GM23338 (cell line): ENCODE measurements at regions not wholly inside any gene's neighbourhood (a gene's known extent, or its start where the extent isn't known, plus 50 kb on each side); places are given as distances from the start of the nearest gene placed in this dataset.

Experiments
- ATAC-seq: fragments of 200-7000 bp; cut with Tn5 transposase; 3 replicates; pipeline ENCODE4 v1.9.1; 2020
- DNase-seq: peaks from one replicate; pipeline ENCODE4 v3.0.0-alpha.2; 2015; ENCODE audit warnings: low spot score
- H2AFZ ChIP-seq: fragments of 200-600 bp; sonication (generic); 2 replicates; pipeline ENCODE4 v1.8.0; 2016; ENCODE audit warnings: antibody characterized with exemption, mild to moderate bottlenecking, moderate library complexity
- H3F3A ChIP-seq: fragments of 200-600 bp; sonication (generic); replicated peaks from 2 replicates; pipeline ENCODE4 v1.8.0; 2017; ENCODE audit warnings: antibody characterized with exemption, mixed run types, low read depth
- H3K27ac ChIP-seq: fragments of 200-600 bp; sonication (generic); 2 replicates; pipeline ENCODE4 v1.6.1; 2016; ENCODE audit warnings: low read depth
- H3K27me3 ChIP-seq: fragments of 200-600 bp; sonication (generic); 2 replicates; pipeline ENCODE4 v1.8.0; 2016; ENCODE audit warnings: mild to moderate bottlenecking, mixed run types, moderate library complexity; ENCODE audit not compliant: insufficient read depth
- H3K36me3 ChIP-seq: fragments of 200-600 bp; sonication (generic); 2 replicates; pipeline ENCODE4 v1.8.0; 2016; ENCODE audit warnings: mild to moderate bottlenecking; ENCODE audit not compliant: insufficient read depth
- H3K4me1 ChIP-seq: fragments of 200-600 bp; sonication (generic); 2 replicates; pipeline ENCODE4 v1.8.0; 2016; ENCODE audit warnings: mild to moderate bottlenecking, moderate library complexity; ENCODE audit not compliant: insufficient read depth
- H3K4me2 ChIP-seq: fragments of 200-600 bp; sonication (generic); 2 replicates; pipeline ENCODE4 v1.7.1; 2017; ENCODE audit warnings: mixed run types
- H3K4me3 ChIP-seq: fragments of 200-600 bp; sonication (generic); 2 replicates; pipeline ENCODE4 v1.6.1; 2016; ENCODE audit warnings: mixed run types
- H3K79me2 ChIP-seq: fragments of 200-600 bp; sonication (generic); replicated peaks from 2 replicates; pipeline ENCODE4 v1.8.0; 2017; ENCODE audit warnings: mild to moderate bottlenecking; ENCODE audit not compliant: insufficient read depth
- H3K9me2 ChIP-seq: fragments of 200-600 bp; sonication (generic); 2 replicates; pipeline ENCODE4 v1.8.0; 2017; ENCODE audit not compliant: insufficient read depth
- H4K20me1 ChIP-seq: fragments of 200-600 bp; sonication (generic); replicated peaks from 2 replicates; pipeline ENCODE4 v1.8.0; 2017; ENCODE audit warnings: mild to moderate bottlenecking; ENCODE audit not compliant: insufficient read depth
- H3K27ac Mint-ChIP-seq: 2 replicates; pipeline ENCODE4 v1.8.0; 2020; ENCODE audit warnings: inconsistent platforms, mild to moderate bottlenecking, moderate library complexity, mixed read lengths
- H3K27me3 Mint-ChIP-seq: 3 replicates; pipeline ENCODE4 v1.8.0; 2022; ENCODE audit warnings: low read depth, mild to moderate bottlenecking, moderate library complexity, mixed read lengths, inconsistent platforms; ENCODE audit not compliant: insufficient read depth, poor library complexity
- H3K36me3 Mint-ChIP-seq: 3 replicates; pipeline ENCODE4 v1.8.0; 2021; ENCODE audit warnings: low read depth, mild to moderate bottlenecking, inconsistent platforms, moderate library complexity, mixed read lengths
- H3K4me1 Mint-ChIP-seq: 3 replicates; pipeline ENCODE4 v1.8.0; 2020; ENCODE audit warnings: mild to moderate bottlenecking, inconsistent platforms, mixed read lengths
- H3K4me3 Mint-ChIP-seq: 3 replicates; pipeline ENCODE4 v1.8.0; 2021; ENCODE audit warnings: moderate library complexity, mild to moderate bottlenecking, inconsistent platforms, mixed read lengths
- H3K9me3 Mint-ChIP-seq: 3 replicates; pipeline ENCODE4 v1.8.0; 2020; ENCODE audit warnings: moderate library complexity, mild to moderate bottlenecking, inconsistent platforms, mixed read lengths
- CREB1 ChIP-seq: fragments of 250-450 bp; sonication (Bioruptor Pico); IDR thresholded peaks from 2 replicates; pipeline ENCODE4 v1.5.0; 2020; ENCODE audit warnings: low read depth, mild to moderate bottlenecking, moderate library complexity
- JUNB ChIP-seq: IDR thresholded peaks from one replicate; pipeline ENCODE4 v1.6.1; 2016; ENCODE audit warnings: antibody characterized with exemption; ENCODE audit not compliant: unreplicated experiment
- NANOG ChIP-seq: IDR thresholded peaks from 2 replicates; pipeline ENCODE4 v1.6.1; 2016; ENCODE audit warnings: antibody characterized with exemption, borderline replicate concordance
- POLR2AphosphoS5 ChIP-seq: IDR thresholded peaks from 2 replicates; pipeline ENCODE4 v1.6.1; 2016; ENCODE audit warnings: antibody characterized with exemption, low read depth
- ZNF114 ChIP-seq: fragments of 250-450 bp; sonication (Bioruptor Pico); IDR thresholded peaks from 2 replicates; pipeline ENCODE4 v1.5.0; 2020; ENCODE audit warnings: mild to moderate bottlenecking, moderate library complexity
- TF ChIP-seq, protein P1 (sequence below): fragments of 250-450 bp; sonication (Bioruptor Pico); IDR thresholded peaks from 2 replicates; pipeline ENCODE4 v1.5.0; 2020; ENCODE audit warnings: mild to moderate bottlenecking, moderate library complexity

DNA sequence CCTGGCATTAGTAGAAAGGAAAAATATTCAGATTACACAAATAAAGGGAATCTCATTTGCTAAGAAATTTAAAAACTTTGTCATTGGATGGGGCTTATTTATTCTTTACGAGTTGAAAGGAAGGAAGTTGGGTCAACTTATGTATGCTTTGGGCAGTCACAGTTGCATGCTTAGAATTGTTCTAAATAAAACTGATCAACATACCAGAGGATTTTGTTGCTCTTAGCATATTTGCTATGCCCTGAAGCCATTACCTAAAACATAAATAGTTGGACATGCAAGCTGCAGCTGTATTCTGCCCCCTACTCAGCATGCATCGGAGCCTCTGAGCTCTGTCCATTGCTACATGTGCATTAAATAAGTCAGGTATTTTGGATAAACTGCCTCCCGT is 172.7 kb upstream of the MEF2C start:
- Mint-ChIP-seq H3K27ac (no peak overlapping the region), H3K27me3 (no peaks in the 10 kb centered on the region), H3K36me3 (peaks cover 6% of the 10 kb centered on the region), H3K4me1 (peaks cover 2% of the 10 kb centered on the region; the same call in 1 of the 3 replicates), H3K9me3 (peaks cover 9% of the 10 kb centered on the region), H3K4me3 (no peak overlapping the region)
- ATAC-seq: no peak
- Histone ChIP-seq H3K79me2 (no peaks in the 10 kb centered on the region), H3K27ac (no peak overlapping the region), H3F3A (no peaks in the 10 kb centered on the region), H3K27me3 (no peaks in the 10 kb centered on the region), H2AFZ (no peak overlapping the region), H3K36me3 (peaks cover under 1% of the 10 kb centered on the region; the same call in 1 of the 2 replicates), H3K9me2 (no peaks in the 10 kb centered on the region), H4K20me1 (no peaks in the 10 kb centered on the region), H3K4me1 (no peaks in the 10 kb centered on the region), H3K4me3 (no peak overlapping the region), H3K4me2 (no peak overlapping the region)
- no peak for DNase-seq
- TF ChIP-seq, protein P1, sequence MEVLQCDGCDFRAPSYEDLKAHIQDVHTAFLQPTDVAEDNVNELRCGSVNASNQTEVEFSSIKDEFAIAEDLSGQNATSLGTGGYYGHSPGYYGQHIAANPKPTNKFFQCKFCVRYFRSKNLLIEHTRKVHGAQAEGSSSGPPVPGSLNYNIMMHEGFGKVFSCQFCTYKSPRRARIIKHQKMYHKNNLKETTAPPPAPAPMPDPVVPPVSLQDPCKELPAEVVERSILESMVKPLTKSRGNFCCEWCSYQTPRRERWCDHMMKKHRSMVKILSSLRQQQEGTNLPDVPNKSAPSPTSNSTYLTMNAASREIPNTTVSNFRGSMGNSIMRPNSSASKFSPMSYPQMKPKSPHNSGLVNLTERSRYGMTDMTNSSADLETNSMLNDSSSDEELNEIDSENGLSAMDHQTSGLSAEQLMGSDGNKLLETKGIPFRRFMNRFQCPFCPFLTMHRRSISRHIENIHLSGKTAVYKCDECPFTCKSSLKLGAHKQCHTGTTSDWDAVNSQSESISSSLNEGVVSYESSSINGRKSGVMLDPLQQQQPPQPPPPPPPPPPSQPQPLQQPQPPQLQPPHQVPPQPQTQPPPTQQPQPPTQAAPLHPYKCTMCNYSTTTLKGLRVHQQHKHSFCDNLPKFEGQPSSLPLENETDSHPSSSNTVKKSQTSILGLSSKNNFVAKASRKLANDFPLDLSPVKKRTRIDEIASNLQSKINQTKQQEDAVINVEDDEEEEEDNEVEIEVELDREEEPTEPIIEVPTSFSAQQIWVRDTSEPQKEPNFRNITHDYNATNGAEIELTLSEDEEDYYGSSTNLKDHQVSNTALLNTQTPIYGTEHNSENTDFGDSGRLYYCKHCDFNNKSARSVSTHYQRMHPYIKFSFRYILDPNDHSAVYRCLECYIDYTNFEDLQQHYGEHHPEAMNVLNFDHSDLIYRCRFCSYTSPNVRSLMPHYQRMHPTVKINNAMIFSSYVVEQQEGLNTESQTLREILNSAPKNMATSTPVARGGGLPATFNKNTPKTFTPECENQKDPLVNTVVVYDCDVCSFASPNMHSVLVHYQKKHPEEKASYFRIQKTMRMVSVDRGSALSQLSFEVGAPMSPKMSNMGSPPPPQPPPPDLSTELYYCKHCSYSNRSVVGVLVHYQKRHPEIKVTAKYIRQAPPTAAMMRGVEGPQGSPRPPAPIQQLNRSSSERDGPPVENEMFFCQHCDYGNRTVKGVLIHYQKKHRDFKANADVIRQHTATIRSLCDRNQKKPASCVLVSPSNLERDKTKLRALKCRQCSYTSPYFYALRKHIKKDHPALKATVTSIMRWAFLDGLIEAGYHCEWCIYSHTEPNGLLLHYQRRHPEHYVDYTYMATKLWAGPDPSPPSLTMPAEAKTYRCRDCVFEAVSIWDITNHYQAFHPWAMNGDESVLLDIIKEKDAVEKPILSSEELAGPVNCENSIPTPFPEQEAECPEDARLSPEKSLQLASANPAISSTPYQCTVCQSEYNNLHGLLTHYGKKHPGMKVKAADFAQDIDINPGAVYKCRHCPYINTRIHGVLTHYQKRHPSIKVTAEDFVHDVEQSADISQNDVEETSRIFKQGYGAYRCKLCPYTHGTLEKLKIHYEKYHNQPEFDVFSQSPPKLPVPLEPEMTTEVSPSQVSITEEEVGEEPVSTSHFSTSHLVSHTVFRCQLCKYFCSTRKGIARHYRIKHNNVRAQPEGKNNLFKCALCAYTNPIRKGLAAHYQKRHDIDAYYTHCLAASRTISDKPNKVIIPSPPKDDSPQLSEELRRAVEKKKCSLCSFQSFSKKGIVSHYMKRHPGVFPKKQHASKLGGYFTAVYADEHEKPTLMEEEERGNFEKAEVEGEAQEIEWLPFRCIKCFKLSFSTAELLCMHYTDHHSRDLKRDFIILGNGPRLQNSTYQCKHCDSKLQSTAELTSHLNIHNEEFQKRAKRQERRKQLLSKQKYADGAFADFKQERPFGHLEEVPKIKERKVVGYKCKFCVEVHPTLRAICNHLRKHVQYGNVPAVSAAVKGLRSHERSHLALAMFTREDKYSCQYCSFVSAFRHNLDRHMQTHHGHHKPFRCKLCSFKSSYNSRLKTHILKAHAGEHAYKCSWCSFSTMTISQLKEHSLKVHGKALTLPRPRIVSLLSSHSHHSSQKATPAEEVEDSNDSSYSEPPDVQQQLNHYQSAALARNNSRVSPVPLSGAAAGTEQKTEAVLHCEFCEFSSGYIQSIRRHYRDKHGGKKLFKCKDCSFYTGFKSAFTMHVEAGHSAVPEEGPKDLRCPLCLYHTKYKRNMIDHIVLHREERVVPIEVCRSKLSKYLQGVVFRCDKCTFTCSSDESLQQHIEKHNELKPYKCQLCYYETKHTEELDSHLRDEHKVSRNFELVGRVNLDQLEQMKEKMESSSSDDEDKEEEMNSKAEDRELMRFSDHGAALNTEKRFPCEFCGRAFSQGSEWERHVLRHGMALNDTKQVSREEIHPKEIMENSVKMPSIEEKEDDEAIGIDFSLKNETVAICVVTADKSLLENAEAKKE (CRISPR knock-in tag): no peak

DNA sequence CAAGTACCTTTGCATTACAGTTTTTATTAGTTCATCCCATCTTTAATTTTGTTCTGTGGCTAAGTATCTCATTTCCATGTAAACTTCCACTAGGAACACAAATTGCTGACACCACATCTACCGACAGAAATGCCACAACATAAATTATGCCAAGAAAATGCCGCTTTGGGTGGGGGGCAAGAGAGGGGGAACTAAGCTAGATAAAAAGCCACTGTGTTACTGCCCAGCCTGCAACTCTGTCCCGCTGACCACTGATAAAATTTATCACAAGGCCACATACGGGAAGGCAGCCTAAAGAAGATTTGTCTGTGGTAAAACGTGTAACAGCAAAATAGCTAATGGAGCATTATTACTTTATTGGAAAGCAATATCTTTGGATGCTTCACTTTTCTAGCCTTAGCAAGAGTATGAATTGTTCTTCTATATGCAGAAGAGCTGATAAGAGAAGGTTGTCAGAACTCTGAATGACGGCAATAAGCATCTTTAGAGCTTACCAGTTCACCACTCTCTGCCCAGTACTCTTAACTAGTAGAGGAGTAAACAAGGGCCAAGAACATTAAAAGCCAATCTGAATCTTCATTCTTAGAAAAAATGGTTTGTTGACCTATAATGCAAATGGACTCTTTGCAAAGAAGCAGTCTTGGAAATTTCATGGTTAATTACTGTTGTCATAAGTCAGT is 172.2 kb upstream of the MEF2C start:
- peaks cover 2% of the 10 kb centered on the region; the same call in 1 of the 3 replicates for H3K4me1 Mint-ChIP-seq
- peaks cover 11% of the 10 kb centered on the region for H3K36me3 Mint-ChIP-seq
- Histone ChIP-seq H3K4me2 (no peak overlapping the region), H3K4me1 (no peaks in the 10 kb centered on the region), H3K27me3 (no peaks in the 10 kb centered on the region), H3K9me2 (no peaks in the 10 kb centered on the region), H2AFZ (no peak overlapping the region), H3K4me3 (no peak overlapping the region), H3K36me3 (peaks cover 3% of the 10 kb centered on the region; the same call in 1 of the 2 replicates), H3K79me2 (no peaks in the 10 kb centered on the region), H3F3A (no peaks in the 10 kb centered on the region), H4K20me1 (no peaks in the 10 kb centered on the region), H3K27ac (no peak overlapping the region)
- ATAC-seq (no peak), DNase-seq (no peak)
- no peaks in the 10 kb centered on the region for H3K27me3 Mint-ChIP-seq
- no peak overlapping the region for H3K27ac Mint-ChIP-seq
- peaks cover 14% of the 10 kb centered on the region for H3K9me3 Mint-ChIP-seq
- H3K4me3 Mint-ChIP-seq: no peak overlapping the region
- TF ChIP-seq POLR2AphosphoS5 (no peak), CREB1 (CRISPR knock-in tag) (no peak), ZNF114 (CRISPR knock-in tag) (no peak), NANOG (no peak), JUNB (no peak)
- TF ChIP-seq, protein P1 (CRISPR knock-in tag): no peak
